ENCODE measurements at regions not wholly inside any gene's neighbourhood (a gene's known extent, or its start where the extent isn't known, plus 50 kb on each side); places are given as distances from the start of the nearest gene placed in this dataset.

DNA sequence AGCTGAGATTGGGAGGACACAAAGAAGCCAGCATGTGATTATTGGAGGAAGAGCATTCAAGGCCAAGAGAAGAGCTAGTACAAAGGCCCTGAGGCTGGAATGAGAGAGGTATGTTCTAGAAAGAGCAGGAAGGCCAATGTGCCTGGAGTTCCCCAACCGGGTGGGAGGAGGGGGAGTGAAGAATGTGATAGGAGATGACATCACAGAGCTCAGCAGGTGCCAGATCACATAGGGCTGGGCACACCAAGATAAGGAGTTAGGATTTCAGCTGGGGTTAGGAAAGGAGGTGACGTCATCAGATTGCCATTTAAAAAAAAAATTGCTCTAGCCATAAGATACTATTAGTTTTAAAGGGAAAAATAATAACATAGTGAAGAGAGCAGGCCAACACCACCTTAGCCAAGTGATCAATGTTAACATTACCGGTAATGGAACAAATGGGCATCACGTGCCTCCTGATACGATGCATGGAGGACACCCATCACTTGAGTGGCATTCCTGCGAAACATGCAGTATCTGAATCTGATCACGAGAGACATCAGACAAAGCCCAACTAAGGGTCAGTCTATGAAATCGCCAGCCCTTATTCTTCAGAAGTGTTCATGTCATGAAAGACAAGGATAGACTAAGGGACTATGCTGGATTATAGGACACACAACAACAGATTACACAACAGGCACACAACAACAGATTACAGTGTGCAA is 344.3 kb downstream of the BCOR start:
- H3K27ac ChIP-seq = no peak overlapping the region
- H3K4me1 ChIP-seq = peaks cover 4% of the 10 kb centered on the region
- intact Hi-C loops (cut with DNase I) = no loop called here
- H3K4me3 ChIP-seq = no peak overlapping the region
- TF ChIP-seq, protein P1, sequence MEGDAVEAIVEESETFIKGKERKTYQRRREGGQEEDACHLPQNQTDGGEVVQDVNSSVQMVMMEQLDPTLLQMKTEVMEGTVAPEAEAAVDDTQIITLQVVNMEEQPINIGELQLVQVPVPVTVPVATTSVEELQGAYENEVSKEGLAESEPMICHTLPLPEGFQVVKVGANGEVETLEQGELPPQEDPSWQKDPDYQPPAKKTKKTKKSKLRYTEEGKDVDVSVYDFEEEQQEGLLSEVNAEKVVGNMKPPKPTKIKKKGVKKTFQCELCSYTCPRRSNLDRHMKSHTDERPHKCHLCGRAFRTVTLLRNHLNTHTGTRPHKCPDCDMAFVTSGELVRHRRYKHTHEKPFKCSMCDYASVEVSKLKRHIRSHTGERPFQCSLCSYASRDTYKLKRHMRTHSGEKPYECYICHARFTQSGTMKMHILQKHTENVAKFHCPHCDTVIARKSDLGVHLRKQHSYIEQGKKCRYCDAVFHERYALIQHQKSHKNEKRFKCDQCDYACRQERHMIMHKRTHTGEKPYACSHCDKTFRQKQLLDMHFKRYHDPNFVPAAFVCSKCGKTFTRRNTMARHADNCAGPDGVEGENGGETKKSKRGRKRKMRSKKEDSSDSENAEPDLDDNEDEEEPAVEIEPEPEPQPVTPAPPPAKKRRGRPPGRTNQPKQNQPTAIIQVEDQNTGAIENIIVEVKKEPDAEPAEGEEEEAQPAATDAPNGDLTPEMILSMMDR (IDR thresholded peaks at IDR 0.05) = no peak
- DNase-seq (no peak), ATAC-seq (peak in 1 of 2 donors; percentile 68)
- no peaks in the 10 kb centered on the region for H3K9me3 ChIP-seq
- no peaks in the 10 kb centered on the region for H3K36me3 ChIP-seq
- no peaks in the 10 kb centered on the region for H3K27me3 ChIP-seq (ENCODE audit: low read depth)

DNA sequence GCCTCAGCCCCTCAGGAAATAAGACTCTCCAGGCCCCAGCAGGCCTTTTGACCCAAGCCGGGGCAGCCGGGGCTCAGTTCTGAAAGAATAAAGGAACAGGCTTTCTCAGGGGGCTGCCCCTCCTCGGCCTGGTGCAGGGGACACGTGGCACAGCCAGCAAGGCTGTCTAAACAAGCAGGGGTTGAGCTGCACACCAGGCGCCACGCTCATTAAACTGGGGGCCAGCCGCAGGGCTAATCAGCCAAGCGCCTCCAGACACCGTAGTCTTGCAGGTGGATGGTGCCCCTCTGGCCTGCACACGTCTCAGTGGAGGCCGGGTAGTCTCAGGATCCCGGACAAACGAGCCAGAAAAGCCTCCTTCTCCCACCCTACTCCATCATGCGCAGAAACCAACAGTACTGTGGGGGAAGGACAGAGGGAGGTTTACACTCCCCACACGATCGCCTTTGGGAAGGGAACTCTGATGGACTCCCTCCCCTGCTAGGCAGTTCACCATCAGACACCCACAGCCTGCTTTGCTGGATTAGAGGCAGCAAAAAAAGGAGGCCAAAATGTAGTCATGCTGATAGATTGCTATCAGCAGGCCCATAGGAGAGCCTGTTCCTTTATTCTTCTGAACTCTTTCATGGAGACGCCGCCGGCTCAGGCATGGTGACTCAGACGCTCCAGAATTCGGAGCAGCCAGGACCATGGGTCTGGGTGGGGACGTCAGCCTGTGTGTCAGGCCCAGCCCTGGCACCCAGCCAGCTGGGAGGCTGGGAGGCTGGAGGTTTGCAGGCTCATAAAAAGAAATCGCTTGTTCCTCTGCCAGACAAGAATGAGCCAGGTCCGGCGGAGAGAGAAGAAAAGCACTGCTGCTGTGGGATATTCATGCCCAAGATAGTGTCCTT is 342.4 kb downstream of the BCOR start:
- H3K27me3 ChIP-seq (ENCODE audit: low read depth) = no peaks in the 10 kb centered on the region
- DNase-seq (peak; percentile 63), ATAC-seq (peak; percentile 64 to 75)
- peaks cover 8% of the 10 kb centered on the region for H3K4me1 ChIP-seq
- H3K36me3 ChIP-seq = no peaks in the 10 kb centered on the region
- TF ChIP-seq, protein P1 (IDR thresholded peaks at IDR 0.05) = no peak
- H3K27ac ChIP-seq = peak overlapping the region; percentile 46
- H3K9me3 ChIP-seq = no peaks in the 10 kb centered on the region
- no peak overlapping the region for H3K4me3 ChIP-seq
- intact Hi-C loops (cut with DNase I) = no loop called here

DNA sequence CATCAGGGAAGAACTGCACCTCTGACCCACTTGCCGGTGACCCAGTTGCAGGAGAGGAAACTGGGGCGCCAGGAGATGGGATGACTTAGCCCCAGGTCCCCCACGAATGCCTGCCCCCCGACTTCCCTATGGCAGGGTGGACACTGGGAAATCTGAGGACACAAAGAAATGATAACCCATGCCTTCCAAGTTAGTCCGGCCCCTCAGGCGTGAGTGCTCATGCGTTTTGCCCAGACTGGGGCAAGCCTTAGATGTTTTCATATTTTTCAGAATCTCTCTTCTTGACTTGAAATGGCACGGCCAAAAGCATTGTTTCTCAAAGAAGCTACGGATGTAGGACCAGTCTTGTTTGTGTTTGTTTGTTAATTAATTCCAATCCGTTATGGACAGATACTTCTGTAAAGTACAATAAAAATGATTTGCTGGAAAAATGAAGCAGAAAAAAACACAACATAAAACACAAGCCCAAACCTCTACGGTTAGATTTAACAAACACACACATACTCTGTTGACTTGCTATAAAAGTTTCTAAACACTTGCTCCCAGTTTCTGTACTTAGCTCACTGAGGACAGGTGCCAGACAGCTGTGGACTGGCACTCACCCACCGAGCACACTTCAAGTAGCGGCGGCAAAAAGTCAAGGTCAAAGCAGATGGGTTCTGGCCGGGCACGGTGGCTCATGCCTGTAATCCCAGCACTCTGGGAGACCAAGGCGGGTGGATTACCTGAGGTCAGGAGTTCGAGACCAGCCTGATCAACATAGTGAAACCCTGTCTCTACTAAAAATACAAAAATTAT is 341.5 kb downstream of the BCOR start:
- no peak overlapping the region for H3K27ac ChIP-seq
- no peaks in the 10 kb centered on the region for H3K9me3 ChIP-seq
- H3K27me3 ChIP-seq (ENCODE audit: low read depth) = no peaks in the 10 kb centered on the region
- no peak for DNase-seq
- TF ChIP-seq, protein P1 (IDR thresholded peaks at IDR 0.05) = no peak
- peaks cover 10% of the 10 kb centered on the region for H3K4me1 ChIP-seq
- H3K4me3 ChIP-seq = no peak overlapping the region
- no peaks in the 10 kb centered on the region for H3K36me3 ChIP-seq
- intact Hi-C loops (cut with DNase I) = no loop called here
- ATAC-seq = no peak

DNA sequence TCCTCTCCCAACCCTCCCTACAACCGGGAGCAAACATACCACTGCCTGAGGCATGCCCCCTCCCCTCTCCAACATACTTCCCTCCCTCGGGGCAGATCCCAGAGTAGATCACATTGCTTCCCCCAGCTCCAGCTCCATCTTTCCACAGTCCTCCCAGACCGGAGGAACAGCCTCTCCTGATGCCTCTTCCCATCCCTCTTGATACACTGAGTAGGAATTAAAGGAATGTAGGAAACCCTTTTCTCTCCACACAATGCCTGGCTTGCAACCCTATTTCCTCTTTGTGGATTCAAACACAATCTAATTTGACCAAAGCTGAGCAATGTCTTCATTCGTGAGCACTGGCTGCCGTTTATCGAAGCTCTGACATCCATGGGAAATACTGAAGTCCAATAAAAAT is 339.8 kb downstream of the BCOR start:
- no peak overlapping the region for H3K27ac ChIP-seq
- H3K4me1 ChIP-seq = peaks cover 5% of the 10 kb centered on the region
- intact Hi-C loops (cut with DNase I) = no loop called here
- ATAC-seq (no peak), DNase-seq (no peak)
- H3K27me3 ChIP-seq (ENCODE audit: low read depth) = no peaks in the 10 kb centered on the region
- TF ChIP-seq, protein P1 (IDR thresholded peaks at IDR 0.05) = no peak
- H3K9me3 ChIP-seq = no peaks in the 10 kb centered on the region
- no peaks in the 10 kb centered on the region for H3K36me3 ChIP-seq
- H3K4me3 ChIP-seq = no peak overlapping the region

DNA sequence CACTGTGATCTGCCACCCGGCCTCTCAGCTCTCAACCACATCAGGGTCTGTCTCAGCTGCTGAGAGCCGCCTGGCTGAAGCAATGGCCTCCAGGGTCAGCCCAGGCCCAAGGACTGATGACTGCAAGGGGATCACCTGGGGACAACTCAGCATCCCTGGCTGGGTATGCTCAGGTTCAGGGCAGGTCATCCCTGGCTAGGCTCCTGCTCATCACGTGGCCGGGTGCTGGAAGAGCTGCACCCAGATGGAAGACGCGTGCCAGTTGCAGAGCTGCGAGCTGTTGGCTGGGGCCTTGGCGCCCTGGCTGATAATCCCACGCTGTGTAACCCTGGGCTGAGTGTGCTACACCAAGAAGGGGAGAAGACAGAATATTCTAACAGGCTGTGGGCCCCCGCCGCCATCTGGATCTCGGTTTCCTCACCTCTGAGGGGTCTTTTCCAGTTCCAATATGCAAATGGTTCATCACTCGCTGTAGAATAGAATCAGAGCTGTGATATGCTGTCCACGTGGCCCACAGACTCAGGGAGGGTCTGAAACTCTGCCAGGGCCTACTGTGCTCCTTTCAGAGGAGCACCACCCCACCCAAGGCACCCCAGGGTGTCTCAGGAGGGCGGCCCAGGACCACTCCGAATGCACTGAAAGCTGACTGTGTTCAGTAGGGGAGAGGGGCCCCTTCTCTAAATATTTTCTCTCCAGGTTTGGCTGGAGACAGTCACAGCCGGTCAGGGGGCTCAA is 338.8 kb downstream of the BCOR start:
- intact Hi-C loops (cut with DNase I) = no loop called here
- DNase-seq (no peak), ATAC-seq (no peak)
- H3K4me3 ChIP-seq = no peak overlapping the region
- peak overlapping the region; percentile 46 for H3K27ac ChIP-seq
- H3K4me1 ChIP-seq = peaks cover 5% of the 10 kb centered on the region
- H3K36me3 ChIP-seq = no peaks in the 10 kb centered on the region
- H3K9me3 ChIP-seq = no peaks in the 10 kb centered on the region
- TF ChIP-seq, protein P1 (IDR thresholded peaks at IDR 0.05) = no peak
- no peaks in the 10 kb centered on the region for H3K27me3 ChIP-seq (ENCODE audit: low read depth)

Measured in lower lobe of right lung (tissue), 2 donors.